ENCODE measurements at regions not wholly inside any gene's neighbourhood (a gene's known extent, or its start where the extent isn't known, plus 50 kb on each side); places are given as distances from the start of the nearest gene placed in this dataset.

DNA sequence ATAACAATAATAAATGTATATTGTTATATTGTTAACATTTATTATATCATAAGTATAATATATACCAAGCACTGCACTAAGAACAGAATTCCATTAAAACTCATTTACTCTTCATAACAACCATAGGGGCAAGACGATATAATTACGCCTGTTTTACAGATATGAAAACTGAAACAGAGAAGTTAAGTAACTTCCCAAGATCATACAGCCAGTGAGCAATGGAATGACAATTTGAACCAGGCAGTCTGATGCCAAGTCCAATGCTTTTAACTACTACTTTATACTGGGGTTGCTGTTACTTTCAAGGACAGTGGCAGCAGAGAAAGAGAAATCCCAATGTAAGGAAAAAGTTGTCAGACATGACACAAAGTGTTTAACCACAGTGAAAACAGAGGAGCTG, 338.8 kb upstream of the ID2 start:
- DNase-seq: no peak

- DNase-seq: no peak
These were observed 337.4 kb upstream of the ID2 start for GRCh38 chr2:8344144-8345097.

GRCh38 chr2:8345200-8345599, 336.7 kb upstream of the ID2 start:
- DNase-seq: no peak

- no peak for DNase-seq
These were observed 335.6 kb upstream of the ID2 start for GRCh38 chr2:8346208-8346607.

DNA sequence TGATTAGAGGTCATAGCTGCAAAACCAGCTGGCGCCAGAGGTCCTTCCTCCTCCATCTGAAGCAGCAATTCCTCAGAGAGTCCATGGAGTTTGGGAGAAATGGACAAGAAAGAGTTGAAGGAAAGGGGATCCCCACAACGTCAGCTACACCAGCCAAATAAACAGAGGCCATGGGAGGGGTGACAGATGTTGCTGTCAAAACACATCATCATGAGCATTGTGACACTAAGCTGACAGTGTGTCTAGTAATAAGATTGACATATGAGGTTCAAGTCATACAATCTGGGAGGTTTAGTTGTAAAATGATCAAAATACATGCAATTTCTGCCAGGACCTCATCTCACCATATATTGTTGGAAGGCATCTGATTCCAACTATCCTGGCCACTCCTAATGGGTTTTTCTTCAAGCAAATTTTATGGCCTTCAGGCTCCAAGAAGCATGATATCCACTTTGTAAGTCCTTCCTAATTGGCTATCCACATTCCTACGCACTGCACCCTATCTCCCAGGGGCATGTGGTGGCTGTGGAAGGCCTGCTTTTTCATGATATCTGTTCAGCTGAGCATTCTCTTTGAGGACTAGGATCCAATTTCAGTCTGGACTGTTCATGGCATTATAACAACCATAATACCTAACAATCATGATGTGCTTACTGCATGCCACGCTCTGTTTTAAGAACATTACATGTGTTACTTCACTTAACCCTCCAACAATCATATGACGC, 335.0 kb upstream of the ID2 start:
- no peak for DNase-seq

DNA sequence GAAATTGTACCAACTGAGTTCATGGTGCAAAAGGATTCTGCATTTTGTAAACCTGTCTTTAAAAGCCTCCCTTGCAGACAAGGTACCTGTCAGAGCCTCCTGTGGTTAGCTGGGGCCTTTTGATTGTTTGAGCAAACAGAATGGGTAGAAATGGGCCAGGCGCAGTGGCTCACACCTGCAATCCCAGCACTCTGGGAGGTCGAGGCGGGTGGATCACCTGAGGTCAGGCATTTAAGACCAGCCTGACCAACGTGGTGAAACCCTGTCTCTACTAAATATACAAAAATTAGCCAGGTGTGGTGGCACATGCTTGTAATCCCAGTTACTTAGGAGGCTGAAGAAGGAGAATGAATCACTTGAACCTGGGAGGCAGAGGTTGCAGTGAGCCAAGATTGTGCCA, 332.9 kb upstream of the ID2 start:
- peak; percentile 42 for DNase-seq

- DNase-seq: no peak
These were observed 329.6 kb upstream of the ID2 start for GRCh38 chr2:8352296-8352695.

DNA sequence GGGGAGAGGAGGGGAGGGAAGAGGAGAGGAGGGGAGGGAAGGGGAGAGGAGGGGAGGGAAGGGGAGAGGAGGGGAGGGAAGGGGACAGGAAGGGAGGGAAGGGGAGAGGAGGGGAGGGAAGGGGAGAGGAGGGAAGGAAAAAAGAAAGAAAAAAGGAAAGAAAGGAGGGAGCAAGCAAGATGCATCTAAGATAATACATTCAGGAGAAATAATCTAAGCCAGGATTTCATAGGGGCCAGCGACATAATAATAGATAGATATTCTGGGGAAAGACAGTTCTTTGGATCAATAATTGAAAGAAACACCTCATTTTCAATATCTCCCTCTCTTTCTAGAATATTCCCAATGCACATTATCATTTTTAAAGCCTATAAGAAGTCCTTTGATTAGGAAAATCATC, 328.9 kb upstream of the ID2 start:
- no peak for DNase-seq

GRCh38 chr2:8355102-8355859, 326.6 kb upstream of the ID2 start:
- no peak for DNase-seq

DNA sequence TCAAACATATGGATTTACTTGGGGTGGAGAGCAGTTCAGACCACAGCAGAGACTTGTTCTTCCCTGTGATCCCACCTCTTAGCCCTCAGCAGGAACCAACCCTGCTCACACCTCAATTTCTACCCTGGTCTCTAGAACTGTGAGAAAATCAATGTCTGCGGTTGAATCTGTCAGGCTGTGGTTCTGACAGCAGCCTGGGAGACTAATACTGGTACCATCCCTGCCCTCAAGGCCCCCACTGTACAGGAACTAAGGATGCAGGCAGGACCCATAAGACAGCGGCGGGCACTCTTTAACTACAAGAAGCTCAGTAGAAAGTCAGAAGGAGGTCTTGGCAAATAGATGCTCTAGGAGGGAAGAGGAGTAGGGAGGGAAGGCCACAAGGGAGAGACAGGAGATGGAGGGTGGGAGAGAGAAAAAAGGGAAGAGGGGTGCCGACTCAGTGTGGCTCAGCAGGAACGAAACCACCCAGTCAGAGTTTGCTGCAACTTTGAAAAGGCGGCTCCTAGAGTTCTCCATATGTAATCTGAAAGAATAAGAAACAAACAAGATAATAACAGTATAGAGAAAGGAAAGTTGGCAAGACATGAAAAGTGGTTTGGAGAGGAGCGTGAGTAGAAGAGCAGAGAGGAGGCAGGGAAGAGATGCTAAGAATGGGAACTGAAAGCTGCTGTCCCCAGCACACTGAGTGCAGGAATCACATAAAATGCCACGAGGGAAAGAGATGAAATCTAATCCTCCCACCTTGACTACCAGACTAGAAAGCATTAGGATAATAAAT, 323.9 kb upstream of the ID2 start:
- peak; percentile 65 for DNase-seq

- DNase-seq: no peak
These were observed 319.9 kb upstream of the ID2 start for GRCh38 chr2:8361930-8362329.

- DNase-seq: no peak
These were observed 318.7 kb upstream of the ID2 start for GRCh38 chr2:8363161-8363560.

- DNase-seq: no peak
These were observed 317.2 kb upstream of the ID2 start for GRCh38 chr2:8364668-8365067.

- no peak for DNase-seq
These were observed 316.4 kb upstream of the ID2 start for GRCh38 chr2:8365331-8365910.

DNA sequence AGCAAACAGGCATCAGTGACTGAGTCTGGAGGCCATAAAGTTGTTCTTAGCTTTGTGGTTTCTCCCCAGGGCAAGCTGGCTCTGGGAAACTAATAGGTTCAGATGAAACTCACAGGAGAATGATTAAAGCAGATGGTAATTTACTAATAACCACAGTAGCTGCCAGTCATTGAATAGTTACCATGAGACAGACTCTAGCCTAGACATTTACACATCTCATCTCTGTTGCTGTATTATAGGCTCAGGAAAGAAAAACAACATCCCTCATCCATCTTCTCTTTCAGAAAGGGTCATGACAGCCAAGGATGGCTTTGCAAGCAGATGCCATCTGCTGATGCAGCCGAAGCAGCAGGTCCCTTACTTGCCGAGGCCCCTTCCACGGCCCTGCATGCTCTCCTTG, 314.0 kb upstream of the ID2 start:
- DNase-seq: no peak

DNA sequence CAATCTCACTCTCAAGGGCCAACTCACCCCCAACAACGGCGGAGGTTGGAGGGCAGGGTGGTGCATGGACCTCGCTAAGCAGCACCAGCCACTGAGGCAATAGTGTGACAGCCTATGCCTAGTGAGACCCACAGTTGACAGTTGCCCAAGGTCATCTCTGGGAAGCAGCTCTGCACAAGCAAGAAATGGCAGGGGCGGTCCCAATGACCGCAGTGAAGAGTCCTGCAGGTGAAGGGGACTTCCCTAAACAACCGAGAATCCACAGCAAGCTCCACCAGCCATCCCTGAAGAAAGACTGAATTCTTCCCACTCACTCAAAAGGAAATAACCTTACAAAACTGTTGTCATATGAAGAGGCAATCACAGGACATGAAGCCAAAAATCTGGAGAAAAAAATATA, 313.4 kb upstream of the ID2 start:
- DNase-seq: no peak

DNA sequence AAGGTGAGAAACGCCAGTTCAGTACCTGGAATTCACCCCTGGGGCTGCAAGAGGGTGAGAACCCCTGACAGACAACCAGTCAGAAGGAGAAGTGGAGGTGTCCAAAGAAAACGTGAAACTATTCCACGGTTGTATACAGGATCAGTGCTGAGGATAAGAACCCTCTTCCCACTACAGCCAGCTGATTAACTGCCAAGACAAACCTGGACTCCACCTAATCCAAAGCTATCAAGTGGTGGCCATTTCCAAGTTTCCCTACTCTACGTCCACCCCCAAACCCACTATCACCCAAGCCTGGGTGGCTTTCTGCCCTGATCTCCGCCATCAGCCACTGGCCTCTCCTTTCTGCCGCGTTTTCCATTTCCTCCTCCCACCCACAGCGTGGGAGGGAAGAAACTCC, 312.3 kb upstream of the ID2 start:
- no peak for DNase-seq

GRCh38 chr2:8370258-8370802, 311.5 kb upstream of the ID2 start:
- no peak for DNase-seq

DNA sequence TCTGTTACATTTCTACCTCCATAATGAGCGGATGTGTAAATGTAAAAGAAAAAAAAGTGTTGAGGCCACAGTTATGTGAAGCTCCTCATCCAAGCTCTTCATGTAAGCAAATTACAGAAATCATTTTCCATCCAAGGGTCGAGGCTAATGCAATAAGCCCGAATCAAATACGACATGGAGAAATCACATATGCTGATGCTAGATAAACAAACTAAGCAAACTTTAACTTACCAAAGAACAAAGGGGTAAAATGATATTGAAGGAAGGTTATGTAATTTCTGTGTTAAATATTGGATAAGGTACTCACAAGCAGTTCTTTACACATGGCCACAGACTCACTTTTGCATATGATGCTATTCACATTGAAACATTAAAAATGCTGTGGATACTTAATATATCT, 310.2 kb upstream of the ID2 start:
- DNase-seq: no peak

DNA sequence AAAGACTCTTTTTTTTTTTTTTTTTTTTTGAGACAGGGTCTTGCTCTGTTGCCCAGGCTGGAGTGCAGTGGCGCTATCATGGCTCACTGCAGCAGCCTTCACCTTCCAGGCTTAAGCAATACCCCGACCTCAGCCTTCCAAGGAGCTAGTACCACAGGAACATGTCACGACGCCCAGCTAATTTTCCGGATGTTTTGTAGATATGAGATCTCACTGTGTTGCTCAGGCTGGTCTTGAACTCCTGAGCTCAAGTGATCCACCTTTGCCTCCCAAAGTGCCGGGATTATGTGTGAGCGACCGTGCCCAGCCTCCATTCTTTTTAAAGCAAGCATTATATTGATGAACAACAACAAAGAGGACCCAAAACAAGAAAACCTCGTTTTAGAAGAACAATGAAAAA, 307.1 kb upstream of the ID2 start:
- DNase-seq: no peak

GRCh38 chr2:8376603-8377410, 305.0 kb upstream of the ID2 start:
- no peak for DNase-seq
